Activated naive CD4-positive, alpha-beta T cell treated with anti-CD3 and anti-CD28 coated beads for 36 hours (primary cell): ENCODE measurements at regions not wholly inside any gene's neighbourhood (a gene's known extent, or its start where the extent isn't known, plus 50 kb on each side); places are given as distances from the start of the nearest gene placed in this dataset.

Experiments
- CTCF ChIA-PET: fragments of 350-600 bp; sonication (Branson Sonifier 250); formaldehyde crosslinking; loops from one replicate; lab custom pipeline; 2021; ENCODE audit warnings: antibody characterized with exemption; lab: Charles Lee
- DNase-seq: peaks from one replicate; pipeline ENCODE4 v3.0.0-alpha.2; 2020
- H3K27ac Mint-ChIP-seq: one replicate; pipeline ENCODE4 v1.8.0; 2021; ENCODE audit warnings: mild to moderate bottlenecking, mixed read lengths
- H3K27me3 Mint-ChIP-seq: one replicate; pipeline ENCODE4 v1.8.0; 2021; ENCODE audit warnings: low read depth, mixed read lengths
- H3K36me3 Mint-ChIP-seq: one replicate; pipeline ENCODE4 v1.8.0; 2021; ENCODE audit warnings: low read depth, mixed read lengths
- H3K4me1 Mint-ChIP-seq: one replicate; pipeline ENCODE4 v1.8.0; 2021; ENCODE audit warnings: low read depth, mixed read lengths
- H3K4me3 Mint-ChIP-seq: one replicate; pipeline ENCODE4 v1.8.0; 2021; ENCODE audit warnings: mild to moderate bottlenecking, moderate library complexity, mixed read lengths
- H3K9me3 Mint-ChIP-seq: one replicate; pipeline ENCODE4 v1.8.0; 2021; ENCODE audit warnings: mixed read lengths
- intact Hi-C: fragments of 100-400 bp; cut with micrococcal nuclease; formaldehyde crosslinking; loops from one replicate; pipeline ENCODE4 v1.15.1; 2023

GRCh38 chr14:85822236-85822635, 292.3 kb downstream of the FLRT2 start:
- no peak overlapping the region for H3K4me3 Mint-ChIP-seq
- H3K27ac Mint-ChIP-seq: no peak overlapping the region
- intact Hi-C loops: no loop called here
- H3K4me1 Mint-ChIP-seq: no peaks in the 10 kb centered on the region
- no peaks in the 10 kb centered on the region for H3K27me3 Mint-ChIP-seq
- no peaks in the 10 kb centered on the region for H3K36me3 Mint-ChIP-seq
- DNase-seq: no peak
- H3K9me3 Mint-ChIP-seq: no peaks in the 10 kb centered on the region
- CTCF ChIA-PET: no interaction called here

GRCh38 chr14:85817430-85817829, 287.5 kb downstream of the FLRT2 start:
- Mint-ChIP-seq H3K9me3 (no peaks in the 10 kb centered on the region), H3K36me3 (no peaks in the 10 kb centered on the region), H3K4me3 (no peak overlapping the region), H3K27ac (no peak overlapping the region), H3K4me1 (no peaks in the 10 kb centered on the region), H3K27me3 (no peaks in the 10 kb centered on the region)
- intact Hi-C loops: no loop called here
- no peak for DNase-seq
- CTCF ChIA-PET: no interaction called here

DNA sequence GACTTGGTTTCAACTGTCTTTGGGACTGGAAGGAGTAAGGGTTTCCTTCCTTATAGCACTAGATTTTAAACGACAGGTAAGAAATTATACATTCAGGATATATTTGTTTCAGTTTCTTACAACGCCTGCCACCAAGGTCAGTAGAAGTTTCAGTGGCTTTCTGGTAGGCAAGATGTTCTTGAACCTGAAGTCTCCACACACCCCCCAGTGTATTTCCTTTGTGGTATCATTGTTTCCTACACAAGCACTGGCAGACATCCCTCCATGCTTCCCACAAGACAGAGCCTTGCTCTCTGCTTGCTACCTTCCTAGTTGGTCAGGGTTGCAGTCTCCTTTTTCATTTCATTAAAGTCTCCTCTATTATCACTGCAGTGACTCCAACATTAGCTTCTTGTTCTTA, 283.1 kb downstream of the FLRT2 start:
- CTCF ChIA-PET: no interaction called here
- Mint-ChIP-seq H3K4me1 (no peaks in the 10 kb centered on the region), H3K9me3 (no peaks in the 10 kb centered on the region), H3K4me3 (no peak overlapping the region), H3K27ac (no peak overlapping the region), H3K36me3 (no peaks in the 10 kb centered on the region), H3K27me3 (peaks cover 3% of the 10 kb centered on the region)
- intact Hi-C loops: no loop called here
- DNase-seq: no peak

DNA sequence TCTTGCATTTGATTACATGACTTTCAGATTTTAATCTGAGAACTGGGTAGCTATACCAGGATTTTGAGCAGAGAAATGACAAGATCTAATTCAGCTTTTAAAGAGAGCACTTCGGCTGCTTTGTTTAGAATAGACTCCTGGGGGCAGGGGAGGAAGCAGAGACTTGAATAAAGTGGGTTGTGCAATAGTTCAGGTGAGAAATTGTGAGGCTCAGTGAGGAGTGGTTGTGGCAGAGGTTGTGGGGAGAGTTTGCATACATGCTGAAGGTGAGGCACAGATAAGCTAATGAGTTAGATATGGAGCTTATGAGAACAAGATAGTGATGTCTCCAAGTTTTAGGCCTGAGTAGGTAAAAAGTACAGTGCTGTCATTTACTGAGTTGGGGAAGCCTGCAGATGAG, 281.4 kb downstream of the FLRT2 start:
- H3K4me1 Mint-ChIP-seq: no peaks in the 10 kb centered on the region
- H3K36me3 Mint-ChIP-seq: no peaks in the 10 kb centered on the region
- H3K27ac Mint-ChIP-seq: no peak overlapping the region
- H3K9me3 Mint-ChIP-seq: peaks cover 2% of the 10 kb centered on the region
- no peak for DNase-seq
- H3K4me3 Mint-ChIP-seq: no peak overlapping the region
- CTCF ChIA-PET: no interaction called here
- intact Hi-C loops: no loop called here
- H3K27me3 Mint-ChIP-seq: peaks cover 6% of the 10 kb centered on the region

- peaks cover 6% of the 10 kb centered on the region for H3K9me3 Mint-ChIP-seq
- H3K27me3 Mint-ChIP-seq: no peaks in the 10 kb centered on the region
- no peak overlapping the region for H3K27ac Mint-ChIP-seq
- CTCF ChIA-PET: no interaction called here
- H3K36me3 Mint-ChIP-seq: no peaks in the 10 kb centered on the region
- no peak for DNase-seq
- intact Hi-C loops: no loop called here
- H3K4me1 Mint-ChIP-seq: no peaks in the 10 kb centered on the region
- H3K4me3 Mint-ChIP-seq: no peak overlapping the region
Observed at GRCh38 chr14:85799668-85800067, 269.7 kb downstream of the FLRT2 start.

DNA sequence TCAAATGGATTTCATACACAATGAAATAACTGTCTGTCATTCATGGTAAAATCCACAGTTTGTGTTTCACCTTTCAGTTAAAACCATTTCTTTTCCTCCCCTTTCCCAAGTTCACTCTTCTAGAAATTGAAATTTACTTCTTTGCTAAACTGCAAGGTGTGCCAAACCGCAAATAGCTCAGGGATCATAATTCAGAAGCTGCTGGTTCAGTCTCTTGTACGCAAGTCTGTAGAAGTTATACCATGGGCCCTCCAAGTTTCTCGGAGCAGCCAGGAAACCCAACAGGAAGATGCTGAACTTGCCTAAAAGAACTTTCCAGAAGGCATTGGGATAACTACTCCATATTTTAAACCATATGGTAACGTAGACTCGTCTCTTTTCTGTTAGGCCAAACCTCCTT, 268.9 kb downstream of the FLRT2 start:
- no peak overlapping the region for H3K27ac Mint-ChIP-seq
- no peaks in the 10 kb centered on the region for H3K4me1 Mint-ChIP-seq
- H3K9me3 Mint-ChIP-seq: peaks cover 3% of the 10 kb centered on the region
- no peaks in the 10 kb centered on the region for H3K36me3 Mint-ChIP-seq
- CTCF ChIA-PET: no interaction called here
- no peaks in the 10 kb centered on the region for H3K27me3 Mint-ChIP-seq
- H3K4me3 Mint-ChIP-seq: no peak overlapping the region
- DNase-seq: no peak
- intact Hi-C loops: no loop called here

- H3K27ac Mint-ChIP-seq: no peak overlapping the region
- peaks cover 5% of the 10 kb centered on the region for H3K4me1 Mint-ChIP-seq
- H3K27me3 Mint-ChIP-seq: no peaks in the 10 kb centered on the region
- intact Hi-C loops: no loop called here
- CTCF ChIA-PET: no interaction called here
- H3K9me3 Mint-ChIP-seq: no peaks in the 10 kb centered on the region
- H3K36me3 Mint-ChIP-seq: no peaks in the 10 kb centered on the region
- no peak for DNase-seq
- H3K4me3 Mint-ChIP-seq: no peak overlapping the region
Observed at GRCh38 chr14:85793533-85793932, 263.6 kb downstream of the FLRT2 start.

DNA sequence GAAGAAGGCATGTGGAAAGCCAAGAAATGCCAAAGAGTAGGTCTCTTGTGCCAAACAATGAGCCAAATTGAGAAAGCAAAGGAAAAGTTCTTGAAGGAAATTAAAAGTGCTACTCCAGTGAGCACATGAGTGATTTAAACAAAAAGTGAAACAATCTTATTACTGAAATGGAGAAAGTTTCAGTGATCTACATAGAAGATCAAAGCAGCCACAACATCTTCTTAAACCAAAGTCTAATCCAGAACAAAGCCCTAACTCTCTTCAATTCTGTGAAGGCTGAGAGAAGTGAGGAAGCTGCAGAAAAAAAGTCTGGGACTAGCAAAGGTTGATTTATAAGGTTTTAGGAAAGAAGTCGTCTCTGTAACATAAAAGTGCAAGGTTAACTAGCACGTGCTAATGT, 259.6 kb downstream of the FLRT2 start:
- CTCF ChIA-PET: no interaction called here
- no peaks in the 10 kb centered on the region for H3K36me3 Mint-ChIP-seq
- no peak for DNase-seq
- H3K27me3 Mint-ChIP-seq: no peaks in the 10 kb centered on the region
- intact Hi-C loops: no loop called here
- no peak overlapping the region for H3K27ac Mint-ChIP-seq
- no peaks in the 10 kb centered on the region for H3K9me3 Mint-ChIP-seq
- H3K4me1 Mint-ChIP-seq: peaks cover 5% of the 10 kb centered on the region
- no peak overlapping the region for H3K4me3 Mint-ChIP-seq

- intact Hi-C loops: no loop called here
- CTCF ChIA-PET: no interaction called here
Observed at GRCh38 chr14:85788470-85789233, 258.7 kb downstream of the FLRT2 start.

DNA sequence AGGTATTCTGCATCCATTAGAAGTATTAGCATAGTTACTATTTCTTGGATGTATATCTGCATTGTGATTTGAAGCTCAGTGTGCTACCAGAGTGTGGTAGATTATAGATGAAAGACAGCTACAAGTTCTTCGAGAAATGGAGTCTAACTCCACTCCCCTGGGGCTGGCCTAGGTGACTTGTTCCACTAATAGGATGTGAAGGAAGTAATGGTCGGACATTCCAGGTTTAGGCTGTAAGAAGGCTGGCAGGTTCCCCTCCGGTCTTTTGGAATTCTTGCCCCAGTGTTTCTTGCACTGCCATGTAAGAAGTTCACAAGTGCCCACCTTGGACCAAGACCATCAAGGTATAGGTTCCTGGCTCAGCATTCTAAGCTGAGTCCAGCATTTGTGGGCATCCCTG, 236.4 kb downstream of the FLRT2 start:
- CTCF ChIA-PET: no interaction called here
- H3K4me1 Mint-ChIP-seq: no peaks in the 10 kb centered on the region
- no peak overlapping the region for H3K27ac Mint-ChIP-seq
- H3K4me3 Mint-ChIP-seq: no peak overlapping the region
- no peaks in the 10 kb centered on the region for H3K36me3 Mint-ChIP-seq
- H3K27me3 Mint-ChIP-seq: no peaks in the 10 kb centered on the region
- intact Hi-C loops: no loop called here
- DNase-seq: no peak
- peaks cover 2% of the 10 kb centered on the region for H3K9me3 Mint-ChIP-seq

More at GRCh38 chr14:85788470-85789233, 258.7 kb downstream of the FLRT2 start:
- H3K36me3 Mint-ChIP-seq: no peaks in the 10 kb centered on the region
- H3K27me3 Mint-ChIP-seq: no peaks in the 10 kb centered on the region
- no peaks in the 10 kb centered on the region for H3K9me3 Mint-ChIP-seq
- peaks cover 5% of the 10 kb centered on the region for H3K4me1 Mint-ChIP-seq
- no peak for DNase-seq
- H3K27ac Mint-ChIP-seq: no peak overlapping the region
- H3K4me3 Mint-ChIP-seq: no peak overlapping the region

GRCh38 chr14:85764822-85765221, 234.9 kb downstream of the FLRT2 start:
- CTCF ChIA-PET: no interaction called here
- H3K4me3 Mint-ChIP-seq: no peak overlapping the region
- intact Hi-C loops: no loop called here
- H3K4me1 Mint-ChIP-seq: no peaks in the 10 kb centered on the region
- H3K27ac Mint-ChIP-seq: no peak overlapping the region
- peaks cover 2% of the 10 kb centered on the region for H3K9me3 Mint-ChIP-seq
- no peak for DNase-seq
- H3K27me3 Mint-ChIP-seq: no peaks in the 10 kb centered on the region
- no peaks in the 10 kb centered on the region for H3K36me3 Mint-ChIP-seq

DNA sequence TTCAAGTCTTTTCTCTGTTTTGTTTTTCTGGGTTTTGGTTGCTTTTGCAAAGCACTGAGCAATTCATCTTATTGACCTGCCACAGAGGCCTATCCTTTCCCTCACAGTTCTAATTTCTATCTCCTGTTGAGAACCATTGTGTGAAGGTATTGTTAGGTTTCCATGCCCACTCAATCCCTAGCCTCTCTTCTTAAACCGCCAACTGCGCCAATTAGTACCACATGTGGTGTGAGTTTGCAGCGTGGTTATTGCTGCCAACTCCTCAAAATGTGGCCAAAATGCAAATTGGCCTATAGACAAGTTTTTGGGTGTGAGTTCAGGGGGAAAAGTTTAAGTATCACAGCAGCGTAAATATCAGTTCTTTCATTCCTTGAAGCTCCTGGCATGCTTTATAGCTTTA, 232.6 kb downstream of the FLRT2 start:
- no peaks in the 10 kb centered on the region for H3K36me3 Mint-ChIP-seq
- no peaks in the 10 kb centered on the region for H3K4me1 Mint-ChIP-seq
- CTCF ChIA-PET: interaction anchor here (0.9 kb wide), 1 partner anchor 16 kb away, joined by 3 read pairs; no protein-coding TSS in a partner anchor
- no peaks in the 10 kb centered on the region for H3K27me3 Mint-ChIP-seq
- intact Hi-C loops: no loop called here
- H3K27ac Mint-ChIP-seq: no peak overlapping the region
- no peak for DNase-seq
- H3K9me3 Mint-ChIP-seq: peaks cover 2% of the 10 kb centered on the region
- H3K4me3 Mint-ChIP-seq: no peak overlapping the region

GRCh38 chr14:85752175-85752574, 222.2 kb downstream of the FLRT2 start:
- Mint-ChIP-seq H3K4me3 (no peak overlapping the region), H3K27ac (no peak overlapping the region), H3K27me3 (no peaks in the 10 kb centered on the region), H3K36me3 (no peaks in the 10 kb centered on the region), H3K9me3 (no peaks in the 10 kb centered on the region), H3K4me1 (no peaks in the 10 kb centered on the region)
- CTCF ChIA-PET: no interaction called here
- intact Hi-C loops: no loop called here
- DNase-seq: no peak
